IMR-90 (cell line): ENCODE measurements at regions not wholly inside any gene's neighbourhood (a gene's known extent, or its start where the extent isn't known, plus 50 kb on each side); places are given as distances from the start of the nearest gene placed in this dataset.

Experiments
- ATAC-seq: fragments of 200-7000 bp; cut with Tn5 transposase; 2 replicates; pipeline ENCODE4 v1.9.1; 2020; ENCODE audit warnings: low read depth, mild to moderate bottlenecking, moderate library complexity
- BruUV-seq: library from RNA; stranded (reverse); fragments of 400-500 nt; replicated peaks from 2 replicates; lab custom pipeline; 2021; lab: Mats Ljungman, UMichigan
- CTCF ChIA-PET: fragments of 300-600 bp; formaldehyde crosslinking; extraction: SDS; loops from one replicate; lab custom pipeline; 2021; ENCODE audit warnings: antibody characterized with exemption; lab: Yijun Ruan, JAX
- POLR2A ChIA-PET: fragments of 300-600 bp; sonication (Branson Sonifier 250); formaldehyde crosslinking; loops from one replicate; lab custom pipeline; 2022; ENCODE audit warnings: antibody characterized with exemption; ENCODE audit not compliant: unreplicated experiment; lab: Charles Lee
- DNase-seq: peaks from one replicate; pipeline ENCODE4 v3.0.0; 2013
- H2AFZ ChIP-seq: replicated peaks from 2 replicates; pipeline ENCODE3; 2013; ENCODE audit warnings: low read length, mild to moderate bottlenecking; ENCODE audit not compliant: poor library complexity
- H2AK5ac ChIP-seq: 2 replicates; pipeline ENCODE4 v1.6.1; 2013; ENCODE audit warnings: low read depth, low read length, inconsistent platforms
- H2AK9ac ChIP-seq: replicated peaks from 2 replicates; pipeline ENCODE3; 2013; ENCODE audit warnings: mild to moderate bottlenecking, low read depth, low read length, moderate library complexity; ENCODE audit not compliant: poor library complexity
- H2BK120ac ChIP-seq: 2 replicates; pipeline ENCODE4 v1.6.1; 2013; ENCODE audit warnings: low read depth, low read length, inconsistent platforms
- H2BK15ac ChIP-seq: 3 replicates; pipeline ENCODE4 v1.6.1; 2013; ENCODE audit warnings: low read depth, low read length, inconsistent platforms
- H2BK20ac ChIP-seq: 2 replicates; pipeline ENCODE4 v1.6.1; 2013; ENCODE audit warnings: low read depth, mild to moderate bottlenecking, inconsistent platforms, low read length, moderate library complexity
- H2BK5ac ChIP-seq: 2 replicates; pipeline ENCODE4 v1.6.1; 2013; ENCODE audit warnings: mild to moderate bottlenecking, low read depth, low read length, inconsistent platforms; ENCODE audit not compliant: poor library complexity, severe bottlenecking
- H3K14ac ChIP-seq: replicated peaks from 2 replicates; pipeline ENCODE4 v1.6.1; 2013; ENCODE audit warnings: low read depth, low read length, inconsistent platforms
- H3K18ac ChIP-seq: 2 replicates; pipeline ENCODE4 v1.6.1; 2013; ENCODE audit warnings: low read depth, low read length, control low read depth
- H3K23ac ChIP-seq: 2 replicates; pipeline ENCODE4 v1.6.1; 2013; ENCODE audit warnings: low read depth, low read length, inconsistent platforms
- H3K27ac ChIP-seq: 2 replicates; pipeline ENCODE4 v1.5.1; 2013; ENCODE audit warnings: mild to moderate bottlenecking, control low read depth, low read length; ENCODE audit not compliant: insufficient read depth
- H3K27me3 ChIP-seq: 2 replicates; pipeline ENCODE4 v1.6.1; 2013; ENCODE audit warnings: low read length; ENCODE audit not compliant: control insufficient read depth, insufficient read depth
- H3K36me3 ChIP-seq: 2 replicates; pipeline ENCODE4 v1.6.1; 2013; ENCODE audit warnings: low read length, mixed read lengths; ENCODE audit not compliant: control insufficient read depth, insufficient read depth
- H3K4ac ChIP-seq: 2 replicates; pipeline ENCODE4 v1.6.1; 2013; ENCODE audit warnings: low read depth, low read length, inconsistent platforms
- H3K4me1 ChIP-seq: 2 replicates; pipeline ENCODE4 v1.6.1; 2013; ENCODE audit warnings: low read length, mixed read lengths; ENCODE audit not compliant: control insufficient read depth, insufficient read depth
- H3K4me2 ChIP-seq: 2 replicates; pipeline ENCODE4 v1.6.1; 2013; ENCODE audit warnings: low read depth, mild to moderate bottlenecking, control low read depth, low read length, moderate library complexity
- H3K4me3 ChIP-seq: 2 replicates; pipeline ENCODE4 v1.5.1; 2013; ENCODE audit warnings: low read depth, mild to moderate bottlenecking, control low read depth, low read length, moderate library complexity; ENCODE audit not compliant: insufficient read depth
- H3K56ac ChIP-seq: 2 replicates; pipeline ENCODE4 v1.6.1; 2013; ENCODE audit warnings: low read length, inconsistent platforms; ENCODE audit not compliant: insufficient read depth; ENCODE audit errors: extremely low read depth
- H3K79me1 ChIP-seq, 2 experiments: 2 replicates each; pipeline ENCODE4 v1.6.1; 2013; ENCODE audit warnings: low read length in 2 of 2, inconsistent platforms in 1 of 2, low read depth in 1 of 2
- H3K9ac ChIP-seq: 2 replicates; pipeline ENCODE4 v1.6.1; 2013; ENCODE audit warnings: low read depth, low read length, control low read depth
- H3K9me1 ChIP-seq: 2 replicates; pipeline ENCODE4 v1.6.1; 2013; ENCODE audit warnings: low read length, inconsistent platforms; ENCODE audit not compliant: insufficient read depth
- H3K9me3 ChIP-seq: 2 replicates; pipeline ENCODE4 v1.6.1; 2013; ENCODE audit warnings: low read length; ENCODE audit not compliant: control insufficient read depth, insufficient read depth
- H4K20me1 ChIP-seq: 2 replicates; pipeline ENCODE4 v1.6.1; 2013; ENCODE audit warnings: low read length, inconsistent platforms; ENCODE audit not compliant: insufficient read depth
- H4K5ac ChIP-seq: 2 replicates; pipeline ENCODE4 v1.6.1; 2013; ENCODE audit warnings: mild to moderate bottlenecking, low read depth, low read length, control low read depth
- H4K8ac ChIP-seq, 2 experiments: 2 replicates each; pipeline ENCODE4 v1.6.1; 2013; ENCODE audit warnings: low read depth in 2 of 2, low read length in 2 of 2, control low read depth in 1 of 2, inconsistent platforms in 1 of 2
- H4K91ac ChIP-seq: 2 replicates; pipeline ENCODE4 v1.6.1; 2013; ENCODE audit warnings: low read depth, low read length, inconsistent platforms; ENCODE audit not compliant: insufficient read depth
- BHLHE40 ChIP-seq: fragments of 150-350 bp; IDR thresholded peaks from 2 replicates; pipeline ENCODE4 v1.6.1; 2016; ENCODE audit warnings: mild to moderate bottlenecking, low read depth, low read length
- CEBPB ChIP-seq: IDR thresholded peaks from 2 replicates; pipeline ENCODE4 v1.6.1; 2012; ENCODE audit warnings: low read depth, low read length, improper control_type of control experiment
- FOS ChIP-seq: fragments of 150-350 bp; IDR thresholded peaks from 2 replicates; pipeline ENCODE4 v1.6.1; 2016; ENCODE audit warnings: low read depth, low read length
- MAFK ChIP-seq: IDR thresholded peaks from 2 replicates; pipeline ENCODE4 v1.6.1; 2012; ENCODE audit warnings: low read depth, low read length, improper control_type of control experiment
- MXI1 ChIP-seq: IDR thresholded peaks from 2 replicates; pipeline ENCODE4 v1.6.1; 2012; ENCODE audit warnings: low read depth, mild to moderate bottlenecking, low read length, moderate library complexity, borderline replicate concordance
- NFE2L2 ChIP-seq: fragments of 150-350 bp; IDR thresholded peaks from 2 replicates; pipeline ENCODE4 v1.6.1; 2016; ENCODE audit warnings: low read depth, mild to moderate bottlenecking, low read length
- POLR2A ChIP-seq: IDR thresholded peaks from 2 replicates; pipeline ENCODE4 v1.6.1; 2012; ENCODE audit warnings: mild to moderate bottlenecking, low read depth, low read length
- RAD21 ChIP-seq: IDR thresholded peaks from 2 replicates; pipeline ENCODE4 v1.6.1; 2012; ENCODE audit warnings: low read length, improper control_type of control experiment
- RCOR1 ChIP-seq: IDR thresholded peaks from 2 replicates; pipeline ENCODE4 v1.6.1; 2012; ENCODE audit warnings: mild to moderate bottlenecking, low read length, improper control_type of control experiment; ENCODE audit not compliant: insufficient replicate concordance
- RFX5 ChIP-seq: IDR thresholded peaks from 2 replicates; pipeline ENCODE4 v1.8.0; 2012; ENCODE audit warnings: low read depth, mild to moderate bottlenecking, low read length, moderate library complexity
- SMC3 ChIP-seq: fragments of 150-350 bp; IDR thresholded peaks from 2 replicates; pipeline ENCODE4 v1.6.1; 2016; ENCODE audit warnings: low read depth, mild to moderate bottlenecking, antibody characterized with exemption, low read length, moderate library complexity
- WGBS, 2 experiments: methylation state at CpG; one replicate each; pipeline versions ENCODE4 v1.1.5 to v1.1.7; 2013; ENCODE audit warnings: missing lambda C conversion rate in 2 of 2; ENCODE audit not compliant: insufficient read length in 1 of 2; ENCODE audit errors: extremely low coverage in 2 of 2; 5-methylcytosine and 5-hydroxymethylcytosine counted together
- dilution Hi-C: fragments of 300-500 bp; cut with HindIII; formaldehyde crosslinking; loops from one replicate; pipeline ENCODE4 v1.14.3; 2018; ENCODE audit warnings: low sequenced_read_pairs; ENCODE audit not compliant: unreplicated experiment
- in situ Hi-C: fragments of 300-500 bp; cut with MboI; formaldehyde crosslinking; loops from 3 replicates; pipeline ENCODE4 v1.14.3; 2019; ENCODE audit warnings: low sequenced_read_pairs, inconsistent platforms, mixed read lengths
- intact Hi-C: fragments of 100-400 bp; cut with micrococcal nuclease; formaldehyde crosslinking; loops from 2 replicates; pipeline ENCODE4 v1.10.0; 2022
- TF ChIP-seq, protein P1 (sequence below): fragments of 150-350 bp; IDR thresholded peaks from 2 replicates; pipeline ENCODE4 v1.6.1; 2016; ENCODE audit warnings: low read depth, mild to moderate bottlenecking, low read length, moderate library complexity, borderline replicate concordance
- TF ChIP-seq, protein P2 (sequence below): conservative IDR thresholded peaks from 2 replicates; pipeline ENCODE4 v1.5.1; 2012; ENCODE audit warnings: mild to moderate bottlenecking, low read depth, low read length, improper control_type of control experiment
- TF ChIP-seq, protein P3 (sequence below): fragments of 150-350 bp; IDR thresholded peaks from 2 replicates; pipeline ENCODE4 v1.6.1; 2017; ENCODE audit warnings: mild to moderate bottlenecking, antibody characterized with exemption, low read length, low read depth

DNA sequence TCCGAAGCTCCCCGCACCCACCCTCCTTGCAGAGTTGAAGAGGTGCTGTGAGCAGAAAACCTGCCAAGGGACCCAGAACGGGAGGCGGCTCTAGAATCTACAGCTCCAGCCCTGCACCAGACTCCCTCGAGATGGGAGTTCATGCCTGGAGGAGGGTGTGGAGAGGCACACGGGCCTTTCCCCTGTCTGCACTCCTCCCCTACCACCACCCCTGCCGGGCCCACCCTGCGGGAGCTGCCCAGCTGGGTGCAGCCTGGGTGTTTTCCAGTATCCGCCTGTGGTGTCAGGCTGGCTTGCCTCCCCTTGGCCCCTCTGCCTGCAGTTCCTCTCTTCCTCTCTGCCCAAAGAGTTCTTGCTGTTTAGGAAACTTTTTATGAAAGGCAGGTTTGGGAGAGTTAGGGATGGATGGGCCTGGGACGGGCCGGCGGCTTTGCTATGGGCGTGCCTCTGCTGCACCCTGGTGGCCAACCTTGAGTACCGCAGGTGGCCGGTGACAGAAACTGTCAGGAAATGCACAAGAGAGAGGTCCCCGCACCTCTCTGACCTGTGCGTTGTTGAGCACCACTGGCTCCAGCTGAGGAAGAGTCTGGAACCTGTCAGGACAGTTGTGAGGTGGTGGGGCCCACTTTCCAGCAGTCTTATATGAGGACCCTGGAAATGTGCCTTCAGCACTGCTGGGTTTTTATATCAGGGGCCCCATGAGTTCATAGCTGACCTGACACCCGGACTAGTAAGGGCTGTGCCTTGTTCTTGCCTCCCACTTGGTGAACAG, 354.1 kb downstream of the SEC14L1 start:
- H3K14ac ChIP-seq = no peak overlapping the region
- dilution Hi-C loops = no loop called here
- TF ChIP-seq RFX5 (no peak), RCOR1 (no peak), MAFK (no peak), CEBPB (no peak), SMC3 (peak; percentile 96), RAD21 (peak; percentile 94), NFE2L2 (no peak), BHLHE40 (peak; percentile 29; the same call in 1 of the 2 replicates), MXI1 (0 out of 2 replicates have a peak, but pooled peaks have one; percentile 30), FOS (no peak), POLR2A (no peak)
- TF ChIP-seq, protein P1, sequence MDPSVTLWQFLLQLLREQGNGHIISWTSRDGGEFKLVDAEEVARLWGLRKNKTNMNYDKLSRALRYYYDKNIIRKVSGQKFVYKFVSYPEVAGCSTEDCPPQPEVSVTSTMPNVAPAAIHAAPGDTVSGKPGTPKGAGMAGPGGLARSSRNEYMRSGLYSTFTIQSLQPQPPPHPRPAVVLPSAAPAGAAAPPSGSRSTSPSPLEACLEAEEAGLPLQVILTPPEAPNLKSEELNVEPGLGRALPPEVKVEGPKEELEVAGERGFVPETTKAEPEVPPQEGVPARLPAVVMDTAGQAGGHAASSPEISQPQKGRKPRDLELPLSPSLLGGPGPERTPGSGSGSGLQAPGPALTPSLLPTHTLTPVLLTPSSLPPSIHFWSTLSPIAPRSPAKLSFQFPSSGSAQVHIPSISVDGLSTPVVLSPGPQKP = no peak
- TF ChIP-seq, protein P2, sequence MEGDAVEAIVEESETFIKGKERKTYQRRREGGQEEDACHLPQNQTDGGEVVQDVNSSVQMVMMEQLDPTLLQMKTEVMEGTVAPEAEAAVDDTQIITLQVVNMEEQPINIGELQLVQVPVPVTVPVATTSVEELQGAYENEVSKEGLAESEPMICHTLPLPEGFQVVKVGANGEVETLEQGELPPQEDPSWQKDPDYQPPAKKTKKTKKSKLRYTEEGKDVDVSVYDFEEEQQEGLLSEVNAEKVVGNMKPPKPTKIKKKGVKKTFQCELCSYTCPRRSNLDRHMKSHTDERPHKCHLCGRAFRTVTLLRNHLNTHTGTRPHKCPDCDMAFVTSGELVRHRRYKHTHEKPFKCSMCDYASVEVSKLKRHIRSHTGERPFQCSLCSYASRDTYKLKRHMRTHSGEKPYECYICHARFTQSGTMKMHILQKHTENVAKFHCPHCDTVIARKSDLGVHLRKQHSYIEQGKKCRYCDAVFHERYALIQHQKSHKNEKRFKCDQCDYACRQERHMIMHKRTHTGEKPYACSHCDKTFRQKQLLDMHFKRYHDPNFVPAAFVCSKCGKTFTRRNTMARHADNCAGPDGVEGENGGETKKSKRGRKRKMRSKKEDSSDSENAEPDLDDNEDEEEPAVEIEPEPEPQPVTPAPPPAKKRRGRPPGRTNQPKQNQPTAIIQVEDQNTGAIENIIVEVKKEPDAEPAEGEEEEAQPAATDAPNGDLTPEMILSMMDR = peak; percentile 85
- TF ChIP-seq, protein P3, sequence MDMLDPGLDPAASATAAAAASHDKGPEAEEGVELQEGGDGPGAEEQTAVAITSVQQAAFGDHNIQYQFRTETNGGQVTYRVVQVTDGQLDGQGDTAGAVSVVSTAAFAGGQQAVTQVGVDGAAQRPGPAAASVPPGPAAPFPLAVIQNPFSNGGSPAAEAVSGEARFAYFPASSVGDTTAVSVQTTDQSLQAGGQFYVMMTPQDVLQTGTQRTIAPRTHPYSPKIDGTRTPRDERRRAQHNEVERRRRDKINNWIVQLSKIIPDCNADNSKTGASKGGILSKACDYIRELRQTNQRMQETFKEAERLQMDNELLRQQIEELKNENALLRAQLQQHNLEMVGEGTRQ = no peak

More for the DNA sequence above, 354.1 kb downstream of the SEC14L1 start:
- no peak overlapping the region for H3K4me3 ChIP-seq
- no peak overlapping the region for H2BK5ac ChIP-seq
- peak; percentile 87 for ATAC-seq
- BruUV-seq = no TSS peak
- H4K20me1 ChIP-seq = peaks cover 50% of the 10 kb centered on the region
- no peak overlapping the region for H3K23ac ChIP-seq
- no peak overlapping the region for H4K91ac ChIP-seq
- peak overlapping the region; percentile 60 for H2AK9ac ChIP-seq
- no peak overlapping the region for H3K4me2 ChIP-seq
- POLR2A ChIA-PET = no interaction called here
- H3K9ac ChIP-seq = no peak overlapping the region
- H2AFZ ChIP-seq = peak overlapping the region; percentile 40
- H3K18ac ChIP-seq = no peak overlapping the region
- no peak overlapping the region for H2BK120ac ChIP-seq
- H3K9me1 ChIP-seq = no peaks in the 10 kb centered on the region
- H3K56ac ChIP-seq = no peak overlapping the region
- no peak overlapping the region for H2BK20ac ChIP-seq
- intact Hi-C loops (loop anchor here (1.0 kb wide), 2 partner anchors 65 to 164 kb away; no protein-coding TSS in a partner anchor), in situ Hi-C loops (loop anchor here (5.0 kb wide), 2 partner anchors 68 to 168 kb away; no protein-coding TSS in a partner anchor)
- peak overlapping the region in 1 of 2 experiments; percentile 57; a peak in 1 of 4 replicates for H4K8ac ChIP-seq
- no peaks in the 10 kb centered on the region for H3K9me3 ChIP-seq
- peaks cover 0 to 57% of the 10 kb centered on the region in 2 experiments; a peak in 3 of 4 replicates for H3K79me1 ChIP-seq
- H4K5ac ChIP-seq = no peak overlapping the region
- 3% methylated on average over 7 of the region's 18 CpGs; no CpG with 5 or more reads in 1 of the 2 experiments for WGBS, 2 experiments
- H2BK15ac ChIP-seq = no peak overlapping the region
- H3K27me3 ChIP-seq = no peaks in the 10 kb centered on the region
- CTCF ChIA-PET = interaction anchor here (0.5 to 1.3 kb wide), 8 partner anchors 9 to 483 kb away, joined by 3 to 4 read pairs (median 3); no protein-coding TSS in a partner anchor
- H3K36me3 ChIP-seq = peaks cover 84% of the 10 kb centered on the region
- peak; percentile 68 for DNase-seq
- H3K4me1 ChIP-seq = peaks cover 3% of the 10 kb centered on the region; the same call in 1 of the 2 replicates
- peak overlapping the region; percentile 55; the same call in 1 of the 2 replicates for H3K4ac ChIP-seq
- peak overlapping the region; percentile 44; the same call in 1 of the 2 replicates for H2AK5ac ChIP-seq
- H3K27ac ChIP-seq = no peak overlapping the region
